ENCODE measurements at regions not wholly inside any gene's neighbourhood (a gene's known extent, or its start where the extent isn't known, plus 50 kb on each side); places are given as distances from the start of the nearest gene placed in this dataset.
"Not testable (repeated sequence)": the region's sequence is repeated elsewhere in the genome, so short reads cannot be mapped to it uniquely, and the experiment has no call there.

GRCh38 chr11:15300341-15300740 is 185.6 kb downstream of the INSC start:
- DNase-seq (ENCODE audit: low spot score): no peak

- no peak for DNase-seq (ENCODE audit: low spot score)
Measured at GRCh38 chr11:15307619-15308024, 192.9 kb downstream of the INSC start.

- DNase-seq (ENCODE audit: low spot score): no peak
Measured at GRCh38 chr11:15308840-15309239, 194.1 kb downstream of the INSC start.

- no peak for DNase-seq (ENCODE audit: low spot score)
Measured at GRCh38 chr11:15309296-15309695, 194.6 kb downstream of the INSC start.

- DNase-seq (ENCODE audit: low spot score): no peak
Measured at GRCh38 chr11:15313862-15314261, 199.1 kb downstream of the INSC start.

- DNase-seq (ENCODE audit: low spot score): no peak
Measured at GRCh38 chr11:15318814-15319213, 204.1 kb downstream of the INSC start.

- DNase-seq (ENCODE audit: low spot score): no peak
Measured at GRCh38 chr11:15326520-15326919, 211.8 kb downstream of the INSC start.

- DNase-seq (ENCODE audit: low spot score): peak; percentile 78
Measured at GRCh38 chr11:15327786-15328231, 213.1 kb downstream of the INSC start.

- DNase-seq (ENCODE audit: low spot score): no peak
Measured at GRCh38 chr11:15333407-15333806, 218.7 kb downstream of the INSC start.

GRCh38 chr11:15334766-15335165 is 220.0 kb downstream of the INSC start:
- DNase-seq (ENCODE audit: low spot score): no peak

- no peak for DNase-seq (ENCODE audit: low spot score)
Measured at GRCh38 chr11:15336021-15336420, 221.3 kb downstream of the INSC start.

- DNase-seq (ENCODE audit: low spot score): no peak
Measured at GRCh38 chr11:15339302-15339701, 224.6 kb downstream of the INSC start.

- no peak for DNase-seq (ENCODE audit: low spot score)
Measured at GRCh38 chr11:15341587-15341986, 226.9 kb downstream of the INSC start.

- DNase-seq (ENCODE audit: low spot score): no peak
Measured at GRCh38 chr11:15342163-15342562, 227.4 kb downstream of the INSC start.

GRCh38 chr11:15346907-15347306 is 232.2 kb downstream of the INSC start:
- DNase-seq (ENCODE audit: low spot score): no peak

GRCh38 chr11:15347969-15348734 is 233.4 kb downstream of the INSC start:
- DNase-seq (ENCODE audit: low spot score): no peak

GRCh38 chr11:15349413-15349812 is 234.7 kb downstream of the INSC start:
- no peak for DNase-seq (ENCODE audit: low spot score)

- no peak for DNase-seq (ENCODE audit: low spot score)
Measured at GRCh38 chr11:15361316-15361715, 246.6 kb downstream of the INSC start.

- DNase-seq (ENCODE audit: low spot score): not testable (repeated sequence)
Measured at GRCh38 chr11:15365286-15365685, 250.6 kb downstream of the INSC start.

- no peak for DNase-seq (ENCODE audit: low spot score)
Measured at GRCh38 chr11:15367695-15368094, 253.0 kb downstream of the INSC start.

GRCh38 chr11:15370495-15371147 is 255.9 kb downstream of the INSC start:
- DNase-seq (ENCODE audit: low spot score): no peak

GRCh38 chr11:15371533-15371932 is 256.8 kb downstream of the INSC start:
- DNase-seq (ENCODE audit: low spot score): no peak

GRCh38 chr11:15374418-15374817 is 259.7 kb downstream of the INSC start:
- DNase-seq (ENCODE audit: low spot score): no peak

GRCh38 chr11:15378941-15379340 is 264.2 kb downstream of the INSC start:
- no peak for DNase-seq (ENCODE audit: low spot score)

All from left forelimb (tissue), 1 donor.